ENCODE measurements at regions not wholly inside any gene's neighbourhood (a gene's known extent, or its start where the extent isn't known, plus 50 kb on each side); places are given as distances from the start of the nearest gene placed in this dataset.

GRCh38 chr12:92582893-92583292 is 119.9 kb upstream of the PLEKHG7 start:
- DNase-seq (ENCODE audit: low spot score): no peak

GRCh38 chr12:92582475-92582874 is 120.3 kb upstream of the PLEKHG7 start:
- no peak for DNase-seq (ENCODE audit: low spot score)

DNA sequence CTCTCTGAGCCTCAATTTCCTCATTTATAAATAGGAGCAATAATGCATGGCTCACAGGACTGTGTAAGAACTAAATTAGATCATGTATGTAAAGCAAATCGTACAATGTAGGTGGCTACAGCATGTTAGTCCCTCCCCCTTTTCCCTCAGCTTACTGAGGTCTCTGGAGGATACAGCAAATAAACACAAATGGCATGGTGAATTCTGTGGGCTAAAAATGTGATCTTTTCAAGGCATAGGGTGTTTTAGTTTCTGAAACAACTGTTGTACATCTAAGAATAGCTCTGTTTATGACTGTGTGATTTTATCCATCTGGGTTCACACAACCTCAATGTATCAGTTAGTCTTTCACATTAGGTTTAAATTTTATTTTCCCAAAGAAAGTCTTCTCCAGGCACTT is 121.2 kb upstream of the PLEKHG7 start:
- no peak for DNase-seq (ENCODE audit: low spot score)

DNA sequence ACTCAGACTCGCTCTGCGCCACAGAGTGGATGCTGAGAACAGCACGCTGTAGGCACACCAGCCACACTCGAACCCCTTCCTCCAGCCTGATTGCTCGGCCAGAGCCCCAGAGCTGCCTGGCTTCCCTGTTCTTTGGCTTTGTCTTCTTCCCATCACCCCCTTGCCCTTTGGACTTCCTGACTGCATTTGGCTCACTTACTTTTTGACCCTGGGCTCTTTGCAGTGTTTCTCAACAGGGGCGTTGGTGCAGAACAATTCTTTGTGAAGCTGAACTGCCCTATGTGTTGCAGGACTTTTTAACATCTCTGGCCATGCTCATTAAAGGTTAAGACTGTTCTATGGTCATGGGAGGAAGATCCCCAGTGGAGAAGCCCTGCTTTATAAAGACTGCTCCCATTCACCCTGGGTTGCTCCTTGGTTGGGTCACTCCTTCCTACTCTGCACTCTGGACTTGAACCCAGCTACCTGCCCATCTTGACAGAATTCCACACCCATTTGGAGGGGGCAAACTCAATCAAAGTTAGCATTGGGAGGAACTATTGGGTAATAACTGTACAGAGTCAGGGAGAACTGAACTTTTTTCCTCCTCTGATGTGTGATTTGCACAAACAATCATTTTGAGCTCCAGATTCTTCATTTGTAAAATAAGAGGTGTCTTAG is 127.7 kb upstream of the PLEKHG7 start:
- DNase-seq (ENCODE audit: low spot score): no peak

- DNase-seq (ENCODE audit: low spot score): no peak
Observed at GRCh38 chr12:92574051-92574783, 128.6 kb upstream of the PLEKHG7 start.

GRCh38 chr12:92573104-92573503 is 129.7 kb upstream of the PLEKHG7 start:
- DNase-seq (ENCODE audit: low spot score): no peak

DNA sequence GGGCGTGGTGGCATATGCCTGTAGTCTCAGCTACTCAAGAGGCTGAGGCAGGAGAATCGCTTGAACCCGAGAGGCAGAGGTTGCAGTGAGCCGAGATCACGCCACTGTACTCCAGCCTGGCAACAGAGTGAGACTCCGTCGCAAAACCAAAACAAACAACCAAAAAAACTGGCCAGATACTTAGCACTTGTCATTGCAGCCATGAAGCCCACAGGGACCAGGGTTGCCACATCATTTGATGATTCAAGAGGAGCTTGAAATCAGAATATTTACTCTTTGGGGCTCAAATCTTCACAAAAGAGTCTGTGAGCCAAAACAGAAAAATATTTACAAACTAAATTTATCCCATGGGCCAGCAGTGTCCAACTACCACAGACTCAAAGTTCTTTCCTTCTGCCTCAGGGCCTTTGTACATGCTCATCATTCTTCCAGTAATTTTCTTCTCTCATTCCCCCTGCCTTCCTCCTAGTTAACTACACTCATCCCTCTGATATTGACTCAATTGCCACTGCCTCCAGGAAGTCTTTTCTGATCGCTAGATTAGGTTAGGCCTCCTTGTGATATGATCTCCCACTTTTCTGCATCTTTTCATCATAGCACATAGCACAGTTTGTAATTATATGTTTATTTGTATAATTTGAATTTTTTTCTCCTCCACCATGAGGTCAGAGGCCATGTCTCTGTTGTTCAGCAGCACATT is 130.8 kb upstream of the PLEKHG7 start:
- no peak for DNase-seq (ENCODE audit: low spot score)

DNA sequence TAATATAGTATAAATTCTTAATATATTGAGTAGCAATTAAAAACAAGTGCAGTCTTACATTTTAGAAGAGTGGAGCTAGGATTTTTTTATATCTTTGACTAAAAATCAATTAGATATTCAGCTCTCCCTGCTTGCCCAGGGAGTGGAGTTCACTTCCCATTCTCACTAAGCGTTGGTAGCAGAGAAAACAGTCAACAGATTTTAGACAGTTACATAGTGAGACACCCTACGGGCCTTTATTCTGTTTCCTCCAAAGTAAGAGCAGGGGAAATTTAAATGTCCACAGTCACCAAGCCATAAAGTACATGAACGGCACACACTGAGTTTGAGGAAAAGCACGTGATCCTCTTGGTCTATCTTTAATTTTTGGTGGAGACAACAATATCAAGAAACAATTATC is 131.6 kb upstream of the PLEKHG7 start:
- DNase-seq (ENCODE audit: low spot score): no peak

- DNase-seq (ENCODE audit: low spot score): no peak
Observed at GRCh38 chr12:92570056-92570753, 132.6 kb upstream of the PLEKHG7 start.

- no peak for DNase-seq (ENCODE audit: low spot score)
Observed at GRCh38 chr12:92568691-92569090, 134.1 kb upstream of the PLEKHG7 start.

GRCh38 chr12:92566448-92567019 is 136.3 kb upstream of the PLEKHG7 start:
- DNase-seq (ENCODE audit: low spot score): no peak

GRCh38 chr12:92563819-92564218 is 139.0 kb upstream of the PLEKHG7 start:
- DNase-seq (ENCODE audit: low spot score): no peak

DNA sequence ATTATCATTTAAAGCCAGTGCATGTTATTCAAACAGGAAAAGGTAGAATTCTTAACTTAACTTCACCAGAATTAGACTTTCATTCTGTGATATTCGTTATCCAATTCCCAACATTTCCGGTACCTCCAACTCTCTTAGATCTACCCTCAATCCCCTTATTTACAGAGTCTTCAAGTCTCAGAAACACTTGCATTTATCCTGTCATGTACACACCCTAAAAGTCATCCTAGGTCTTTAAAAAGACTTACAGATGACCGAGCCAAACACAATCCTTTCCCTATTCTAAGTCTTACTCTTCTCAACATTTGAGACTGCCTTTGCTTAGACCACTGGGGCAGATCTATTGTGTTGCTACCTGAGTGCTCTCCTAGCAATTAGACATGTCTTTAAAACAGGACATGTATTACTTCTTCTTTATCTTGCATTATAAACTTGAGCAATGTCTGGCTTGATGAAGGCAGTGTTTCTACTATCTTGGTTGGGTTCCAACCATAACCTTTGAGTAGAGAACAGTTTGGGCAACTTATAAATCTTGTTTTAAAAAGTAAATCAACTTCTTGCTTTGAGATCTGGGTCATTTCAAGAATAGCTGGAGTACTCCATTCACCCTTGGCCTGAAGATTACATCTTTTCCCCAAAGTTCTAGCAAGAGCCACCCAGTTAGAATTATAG is 140.6 kb upstream of the PLEKHG7 start:
- DNase-seq (ENCODE audit: low spot score): no peak

DNA sequence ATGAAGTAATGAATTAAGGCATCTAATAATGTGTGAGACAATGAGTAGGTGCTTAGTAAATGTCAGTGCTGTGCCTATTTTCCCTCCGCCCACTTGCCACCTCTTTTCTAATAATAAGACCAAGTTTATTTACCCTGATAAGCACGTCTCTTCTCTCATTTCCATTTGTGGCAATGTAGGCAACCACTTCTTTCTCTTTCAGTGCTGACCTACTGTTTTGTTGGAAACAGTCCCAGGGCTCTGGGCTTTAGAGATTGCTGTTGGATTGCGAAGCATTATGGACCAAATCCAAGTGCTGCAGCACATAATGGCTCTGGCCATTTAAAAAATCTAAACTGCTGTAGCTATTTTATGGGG is 141.3 kb upstream of the PLEKHG7 start:
- no peak for DNase-seq (ENCODE audit: low spot score)

- no peak for DNase-seq (ENCODE audit: low spot score)
Observed at GRCh38 chr12:92560713-92561542, 141.9 kb upstream of the PLEKHG7 start.

- DNase-seq (ENCODE audit: low spot score): no peak
Observed at GRCh38 chr12:92558806-92559205, 144.0 kb upstream of the PLEKHG7 start.

GRCh38 chr12:92558215-92558773 is 144.5 kb upstream of the PLEKHG7 start:
- DNase-seq (ENCODE audit: low spot score): no peak

DNA sequence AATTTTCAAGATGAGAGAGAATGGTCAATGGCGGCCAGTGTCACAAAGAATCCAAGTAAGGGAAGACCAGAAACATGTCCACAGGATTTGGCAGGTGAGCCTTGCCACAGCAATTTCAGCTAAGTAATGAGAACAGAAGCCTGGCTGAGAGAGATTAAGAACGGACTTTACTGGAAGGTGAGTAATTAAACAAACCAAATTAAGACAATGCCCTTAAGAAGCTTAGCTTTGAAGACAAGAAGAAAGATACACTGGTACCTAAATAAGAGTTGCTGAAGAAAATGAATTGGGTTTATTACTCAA is 145.4 kb upstream of the PLEKHG7 start:
- no peak for DNase-seq (ENCODE audit: low spot score)

DNA sequence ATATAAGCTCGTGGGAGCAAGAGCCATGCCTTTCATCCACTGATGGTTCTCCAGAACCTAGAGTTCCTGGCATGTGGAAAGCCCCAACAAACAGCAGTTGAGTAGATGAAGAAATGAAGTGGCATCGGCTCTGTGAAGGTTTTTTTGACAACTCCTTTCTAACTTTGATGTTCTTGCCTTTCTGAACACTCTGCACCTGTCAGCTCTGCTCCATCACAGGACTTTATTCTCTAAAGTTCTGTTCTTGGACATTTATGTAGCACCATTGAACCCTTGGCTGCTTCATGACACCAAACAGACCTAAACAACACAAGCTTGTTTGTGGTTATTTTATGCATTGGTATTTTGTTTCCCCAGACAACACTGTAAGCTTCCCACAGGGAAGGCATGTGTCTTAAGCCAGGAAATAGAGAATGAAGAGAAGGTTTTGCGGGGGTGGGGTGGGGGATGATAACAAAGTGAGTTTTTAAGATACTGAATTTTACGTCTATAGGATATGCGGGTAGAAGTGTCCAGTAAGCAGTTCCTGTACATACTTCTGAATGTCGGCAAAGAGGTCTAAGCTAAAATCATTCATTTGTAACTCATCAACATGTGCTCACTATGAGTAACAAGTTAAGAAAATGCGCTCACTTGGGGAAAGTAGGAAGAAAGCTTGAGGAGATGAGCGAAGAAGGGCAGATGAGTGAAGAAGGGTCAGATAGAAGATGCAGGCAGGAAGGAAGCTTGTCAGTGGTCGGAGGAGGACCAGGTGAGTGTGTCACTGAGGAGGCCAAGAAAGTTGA is 146.0 kb upstream of the PLEKHG7 start:
- no peak for DNase-seq (ENCODE audit: low spot score)

Data from mesenteric fat pad (tissue), 1 donor.